Pancreas (tissue), 10 donors: ENCODE measurements at regions not wholly inside any gene's neighbourhood (a gene's known extent, or its start where the extent isn't known, plus 50 kb on each side); places are given as distances from the start of the nearest gene placed in this dataset.

Experiments
- ATAC-seq, 4 donors: fragments of 200-7000 bp; cut with Tn5 transposase; one replicate each; pipeline versions ENCODE4 v1.8.0 to v1.9.1; 2020; ENCODE audit warnings: mild to moderate bottlenecking in 4 of 4, moderate library complexity in 4 of 4
- DNase-seq, 6 donors: peaks; one replicate each; pipeline ENCODE4 v3.0.0-alpha.2; 2020
- FAIRE-seq: peaks from 2 replicates; lab custom pipeline; 2012; peaks lifted over from hg19 to GRCh38; lab: Jason Lieb, UNC
- H3K27ac ChIP-seq, 4 donors: fragments of 200-600 bp; sonication (generic); 1 replicate in 3 of 4; 2 replicates in 1 of 4; pipeline versions ENCODE4 v1.5.0 to v1.8.0; 2020
- H3K27me3 ChIP-seq, 4 donors: fragments of 200-600 bp; one replicate each; pipeline ENCODE4 v1.8.0; 2021
- H3K36me3 ChIP-seq, 3 donors: fragments of 200-600 bp; sonication (generic) in 1 of 3; one replicate each; pipeline versions ENCODE4 v1.5.0 to v1.8.0; 2020 to 2021
- H3K4me1 ChIP-seq, 3 donors: fragments of 200-600 bp; one replicate each; pipeline ENCODE4 v1.8.0; 2021
- H3K4me3 ChIP-seq, 4 donors: fragments of 200-600 bp; sonication (generic) in 2 of 4; one replicate each; pipeline versions ENCODE4 v1.5.0 to v1.8.0; 2020 to 2021
- H3K9me3 ChIP-seq, 4 donors: fragments of 200-600 bp; one replicate each; pipeline ENCODE4 v1.8.0; 2021
- CTCF ChIP-seq, 4 donors: fragments of 200-600 bp; sonication (generic) in 3 of 4; IDR thresholded peaks; one replicate each; pipeline versions ENCODE4 v1.5.0 to v1.8.0; 2021; ENCODE audit warnings: antibody characterized with exemption in 4 of 4
- WGBS, 2 donors: extraction: QIAGEN DNeasy Blood & Tissue Kit; methylation state at CpG; one replicate each; pipeline ENCODE4 v1.1.7; 2013; 5-methylcytosine and 5-hydroxymethylcytosine counted together
- intact Hi-C, 3 donors: fragments of 100-400 bp; cut with DNase I; formaldehyde crosslinking; loops; one replicate each; pipeline versions ENCODE4 v1.11.1 to v1.14.2; 2022
- donor health status: healthy with polysubstance abuse.
- donor health status: DM: no; HTN: no; CAD: no; lungs with moderate emphysema.
- donor health status: DM: no; HTN: no; CAD: no.
- donor health status: control.
- donor health status: control.
- donor health status: Bipolar disorder and iron deficiency.
- donor health status: DM: yes; HTN: yes; CAD: no.
- donor health status: DM: no; HTN: no; CAD: no.
- donor health status: DM: no; HTN: no; CAD: no.
- donor health status: DM: yes; HTN: yes; CAD: no.

GRCh38 chrX:116031331-116031730, 139.2 kb upstream of the AGTR2 start:
- H3K4me3 ChIP-seq = no peak overlapping the region
- H3K27ac ChIP-seq = no peak overlapping the region
- 40 to 44% methylated on average over 1 of the region's 1 CpG for WGBS, 2 donors
- ATAC-seq (no peak), FAIRE-seq (no peak), DNase-seq (no peak)
- peaks cover 0 to 10% (median 0%) of the 10 kb centered on the region in 4 donors for H3K27me3 ChIP-seq
- no peak for TF ChIP-seq CTCF (IDR thresholded peaks at IDR 0.05)
- intact Hi-C loops = no loop called here
- H3K4me1 ChIP-seq = no peaks in the 10 kb centered on the region
- H3K9me3 ChIP-seq = no peaks in the 10 kb centered on the region
- no peaks in the 10 kb centered on the region for H3K36me3 ChIP-seq
